ENCODE measurements at regions not wholly inside any gene's neighbourhood (a gene's known extent, or its start where the extent isn't known, plus 50 kb on each side); places are given as distances from the start of the nearest gene placed in this dataset.

DNA sequence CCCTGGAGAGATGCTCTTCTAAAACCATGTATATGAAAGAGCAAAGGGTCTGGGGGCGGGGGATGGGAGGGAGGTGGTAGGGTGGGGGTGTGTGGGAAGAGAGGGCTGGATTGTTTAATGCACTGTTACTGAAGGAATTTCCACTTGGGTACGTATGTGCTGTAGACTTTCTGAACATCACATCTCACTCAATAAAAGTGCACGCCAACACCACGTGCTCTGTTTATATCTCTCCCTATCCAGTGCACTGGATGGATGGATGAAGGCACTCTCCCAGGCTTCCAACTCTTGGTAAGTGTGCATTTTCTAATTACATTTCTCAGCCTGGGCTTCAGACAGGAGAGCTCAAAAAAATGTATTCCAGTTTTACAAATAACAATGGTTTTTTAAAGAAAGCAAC lies 184.3 kb upstream of the SIX2 start:
- Histone ChIP-seq H2AFZ (ENCODE audit: low read depth, low read length) (no peak overlapping the region), H3K27ac (ENCODE audit: low read length) (no peak overlapping the region), H3K79me2 (ENCODE audit: low read length) (no peaks in the 10 kb centered on the region), H3K4me1 (ENCODE audit: low read length) (no peaks in the 10 kb centered on the region), H3K9ac (ENCODE audit: low read length) (no peak overlapping the region), H3K4me3 (ENCODE audit: low read length) (no peak overlapping the region), H3K36me3 (replicated peaks; ENCODE audit: low read depth, low read length) (no peaks in the 10 kb centered on the region), H4K20me1 (ENCODE audit: insufficient read depth, low read length) (no peaks in the 10 kb centered on the region), H3K4me2 (ENCODE audit: low read length) (no peak overlapping the region), H3K9me3 (ENCODE audit: insufficient read depth, low read length) (no peaks in the 10 kb centered on the region), H3K27me3 (ENCODE audit: low read depth, low read length) (peaks cover 16% of the 10 kb centered on the region)
- TF ChIP-seq, protein P1, sequence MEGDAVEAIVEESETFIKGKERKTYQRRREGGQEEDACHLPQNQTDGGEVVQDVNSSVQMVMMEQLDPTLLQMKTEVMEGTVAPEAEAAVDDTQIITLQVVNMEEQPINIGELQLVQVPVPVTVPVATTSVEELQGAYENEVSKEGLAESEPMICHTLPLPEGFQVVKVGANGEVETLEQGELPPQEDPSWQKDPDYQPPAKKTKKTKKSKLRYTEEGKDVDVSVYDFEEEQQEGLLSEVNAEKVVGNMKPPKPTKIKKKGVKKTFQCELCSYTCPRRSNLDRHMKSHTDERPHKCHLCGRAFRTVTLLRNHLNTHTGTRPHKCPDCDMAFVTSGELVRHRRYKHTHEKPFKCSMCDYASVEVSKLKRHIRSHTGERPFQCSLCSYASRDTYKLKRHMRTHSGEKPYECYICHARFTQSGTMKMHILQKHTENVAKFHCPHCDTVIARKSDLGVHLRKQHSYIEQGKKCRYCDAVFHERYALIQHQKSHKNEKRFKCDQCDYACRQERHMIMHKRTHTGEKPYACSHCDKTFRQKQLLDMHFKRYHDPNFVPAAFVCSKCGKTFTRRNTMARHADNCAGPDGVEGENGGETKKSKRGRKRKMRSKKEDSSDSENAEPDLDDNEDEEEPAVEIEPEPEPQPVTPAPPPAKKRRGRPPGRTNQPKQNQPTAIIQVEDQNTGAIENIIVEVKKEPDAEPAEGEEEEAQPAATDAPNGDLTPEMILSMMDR (IDR thresholded peaks at IDR 0.05; ENCODE audit: low read depth, low read length), result no peak
- TF ChIP-seq EZH2phosphoT487 (IDR thresholded peaks at IDR 0.05; ENCODE audit: low read depth), result no peak

DNA sequence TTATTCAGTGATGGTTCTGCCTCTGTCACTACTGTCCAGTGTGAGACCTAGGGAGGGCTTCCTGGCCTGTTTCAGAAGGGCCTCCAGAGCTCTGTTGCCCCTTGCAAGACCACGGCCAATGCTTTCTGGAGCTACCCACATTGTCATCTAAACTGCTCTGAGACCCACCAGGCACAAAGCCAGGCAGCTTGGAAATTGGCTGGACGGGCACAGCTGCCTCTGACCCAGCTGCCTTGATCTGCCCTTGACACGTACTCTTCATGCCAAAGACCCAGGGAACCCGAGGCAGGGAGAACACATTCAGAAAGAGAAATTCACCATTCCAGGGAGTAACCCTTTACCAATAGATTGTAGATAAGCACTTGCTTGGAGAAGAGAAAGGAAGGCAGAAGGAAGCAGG lies 183.7 kb upstream of the SIX2 start:
- Histone ChIP-seq H3K79me2 (ENCODE audit: low read length) (no peaks in the 10 kb centered on the region), H3K27me3 (ENCODE audit: low read depth, low read length) (peaks cover 18% of the 10 kb centered on the region), H3K9ac (ENCODE audit: low read length) (no peak overlapping the region), H3K4me2 (ENCODE audit: low read length) (no peak overlapping the region), H3K4me3 (ENCODE audit: low read length) (no peak overlapping the region), H3K36me3 (replicated peaks; ENCODE audit: low read depth, low read length) (no peaks in the 10 kb centered on the region), H3K9me3 (ENCODE audit: insufficient read depth, low read length) (no peaks in the 10 kb centered on the region), H3K4me1 (ENCODE audit: low read length) (no peaks in the 10 kb centered on the region), H3K27ac (ENCODE audit: low read length) (no peak overlapping the region), H4K20me1 (ENCODE audit: insufficient read depth, low read length) (no peaks in the 10 kb centered on the region), H2AFZ (ENCODE audit: low read depth, low read length) (no peak overlapping the region)
- TF ChIP-seq, protein P1 (IDR thresholded peaks at IDR 0.05; ENCODE audit: low read depth, low read length), result no peak
- no peak for TF ChIP-seq EZH2phosphoT487 (IDR thresholded peaks at IDR 0.05; ENCODE audit: low read depth)

DNA sequence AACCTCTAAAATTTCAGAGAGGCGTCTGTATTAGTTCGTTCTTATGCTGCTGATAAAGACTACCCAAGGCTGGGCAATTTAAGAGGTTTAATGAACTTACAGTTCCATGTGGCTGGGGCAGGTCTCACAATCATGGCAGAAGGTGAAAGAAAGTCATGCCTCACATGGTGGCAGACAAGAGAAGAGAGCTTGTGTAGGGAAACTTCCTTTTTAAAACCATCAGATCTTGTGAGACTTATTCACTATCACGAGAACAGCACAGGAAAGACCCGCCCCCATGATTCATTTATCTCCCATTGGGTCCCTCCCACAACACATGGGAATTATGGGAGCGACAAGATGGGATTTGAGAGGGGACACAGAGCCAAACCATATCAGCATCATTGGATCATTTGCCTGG lies 183.2 kb upstream of the SIX2 start:
- Histone ChIP-seq H3K27ac (ENCODE audit: low read length) (no peak overlapping the region), H3K36me3 (replicated peaks; ENCODE audit: low read depth, low read length) (no peaks in the 10 kb centered on the region), H3K27me3 (ENCODE audit: low read depth, low read length) (peaks cover 18% of the 10 kb centered on the region), H3K4me1 (ENCODE audit: low read length) (no peaks in the 10 kb centered on the region), H4K20me1 (ENCODE audit: insufficient read depth, low read length) (no peaks in the 10 kb centered on the region), H3K79me2 (ENCODE audit: low read length) (no peaks in the 10 kb centered on the region), H3K4me3 (ENCODE audit: low read length) (no peak overlapping the region), H3K9me3 (ENCODE audit: insufficient read depth, low read length) (no peaks in the 10 kb centered on the region), H3K4me2 (ENCODE audit: low read length) (no peak overlapping the region), H3K9ac (ENCODE audit: low read length) (no peak overlapping the region), H2AFZ (ENCODE audit: low read depth, low read length) (no peak overlapping the region)
- TF ChIP-seq, protein P1 (IDR thresholded peaks at IDR 0.05; ENCODE audit: low read depth, low read length), result no peak
- no peak for TF ChIP-seq EZH2phosphoT487 (IDR thresholded peaks at IDR 0.05; ENCODE audit: low read depth)

DNA sequence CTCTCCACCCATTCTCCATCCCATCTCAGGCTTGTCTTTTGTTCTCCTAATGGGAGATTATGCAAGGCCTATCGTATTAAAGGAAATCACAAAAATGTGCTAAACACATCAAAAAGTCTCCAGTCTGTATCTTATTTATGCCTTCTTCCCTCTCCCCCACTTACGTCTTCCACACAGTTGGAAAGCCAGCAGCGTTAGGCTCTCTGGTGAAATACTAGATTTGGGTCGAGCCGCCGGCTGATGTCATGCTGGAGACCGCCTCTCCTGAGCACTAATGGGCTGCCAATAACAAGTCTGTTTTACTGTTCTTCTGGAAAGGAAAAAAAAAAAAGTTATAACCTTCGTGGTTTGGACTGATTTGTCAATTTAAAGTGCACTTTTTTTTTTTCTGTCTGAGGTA lies 182.7 kb upstream of the SIX2 start:
- H3K9me3 ChIP-seq (ENCODE audit: insufficient read depth, low read length), result no peaks in the 10 kb centered on the region
- H3K36me3 ChIP-seq (replicated peaks; ENCODE audit: low read depth, low read length), result no peaks in the 10 kb centered on the region
- no peak overlapping the region for H3K4me3 ChIP-seq (ENCODE audit: low read length)
- peaks cover 18% of the 10 kb centered on the region for H3K27me3 ChIP-seq (ENCODE audit: low read depth, low read length)
- no peak overlapping the region for H3K4me2 ChIP-seq (ENCODE audit: low read length)
- no peak overlapping the region for H2AFZ ChIP-seq (ENCODE audit: low read depth, low read length)
- H3K9ac ChIP-seq (ENCODE audit: low read length), result no peak overlapping the region
- no peak overlapping the region for H3K27ac ChIP-seq (ENCODE audit: low read length)
- H3K79me2 ChIP-seq (ENCODE audit: low read length), result no peaks in the 10 kb centered on the region
- H3K4me1 ChIP-seq (ENCODE audit: low read length), result no peaks in the 10 kb centered on the region
- no peak for TF ChIP-seq EZH2phosphoT487 (IDR thresholded peaks at IDR 0.05; ENCODE audit: low read depth)
- TF ChIP-seq, protein P1 (IDR thresholded peaks at IDR 0.05; ENCODE audit: low read depth, low read length), result no peak
- H4K20me1 ChIP-seq (ENCODE audit: insufficient read depth, low read length), result no peaks in the 10 kb centered on the region
